Muscle of leg (tissue), 3 donors: ENCODE measurements at regions not wholly inside any gene's neighbourhood (a gene's known extent, or its start where the extent isn't known, plus 50 kb on each side); places are given as distances from the start of the nearest gene placed in this dataset.

Experiments
- DNase-seq: peaks from one replicate; pipeline ENCODE4 v3.0.0; 2013
- H3K27ac ChIP-seq: one replicate; pipeline ENCODE4 v1.5.1; 2013; ENCODE audit warnings: mild to moderate bottlenecking, low read length, control low read depth
- H3K27me3 ChIP-seq: one replicate; pipeline ENCODE4 v1.6.1; 2013; ENCODE audit warnings: low read length; ENCODE audit not compliant: control insufficient read depth, insufficient read depth
- H3K36me3 ChIP-seq: one replicate; pipeline ENCODE4 v1.6.1; 2013; ENCODE audit warnings: low read length; ENCODE audit not compliant: control insufficient read depth, insufficient read depth
- H3K4me1 ChIP-seq: one replicate; pipeline ENCODE4 v1.6.1; 2013; ENCODE audit warnings: low read length; ENCODE audit not compliant: control insufficient read depth, insufficient read depth
- H3K4me3 ChIP-seq: one replicate; pipeline ENCODE4 v1.5.1; 2013; ENCODE audit warnings: low read length, control low read depth
- H3K9me3 ChIP-seq: replicated peaks from 2 replicates; pipeline ENCODE4 v1.6.1; 2013; ENCODE audit warnings: low read depth, low read length; ENCODE audit not compliant: control insufficient read depth
- WGBS: methylation state at CpG from one replicate; pipeline ENCODE4 v1.1.5; 2013; ENCODE audit warnings: missing lambda C conversion rate; ENCODE audit not compliant: insufficient coverage; 5-methylcytosine and 5-hydroxymethylcytosine counted together

DNA sequence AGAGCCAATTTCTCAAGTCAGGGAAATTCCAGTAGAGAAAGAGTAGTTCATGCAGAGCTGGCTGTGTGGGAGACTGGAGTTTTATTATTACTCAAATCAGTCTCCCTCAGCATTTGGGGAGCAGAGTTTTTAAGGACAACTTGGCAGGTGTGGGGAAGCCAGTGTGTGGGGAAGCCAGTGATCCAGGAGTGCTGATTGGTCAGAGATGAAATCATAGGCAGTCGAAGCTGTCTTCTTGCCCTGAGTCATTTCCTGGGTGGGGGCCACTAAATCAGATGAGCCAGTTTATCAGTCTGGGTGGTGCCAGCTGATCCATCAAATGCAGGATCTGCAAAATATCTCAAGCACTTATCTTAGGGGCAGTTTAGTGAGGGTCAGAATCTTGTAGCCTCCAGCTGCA is 194.6 kb upstream of the NRG3 start:
- no peaks in the 10 kb centered on the region for H3K36me3 ChIP-seq
- 13% methylated on average over 1 of the region's 1 CpG for WGBS

DNA sequence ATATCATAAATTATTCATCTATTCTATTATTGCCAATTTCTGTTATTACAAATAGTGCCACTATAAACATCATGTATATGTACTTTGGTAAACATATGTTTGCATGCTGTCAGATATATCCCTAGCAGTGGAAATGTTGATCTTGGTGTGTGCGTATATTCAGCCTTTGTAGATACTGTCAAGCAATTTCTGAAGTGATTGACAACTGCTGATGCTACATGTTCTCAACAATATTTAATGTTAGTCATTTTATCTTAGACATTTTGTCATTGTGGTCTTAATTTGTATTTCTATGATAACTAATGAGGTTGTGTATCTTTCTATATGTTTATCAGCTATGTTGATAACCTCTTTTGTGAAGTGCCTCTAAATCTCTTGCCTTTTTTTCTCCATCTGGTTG is 186.5 kb upstream of the NRG3 start:
- Histone ChIP-seq H3K9me3 (peaks cover 6% of the 10 kb centered on the region), H3K4me3 (no peak overlapping the region), H3K27me3 (no peaks in the 10 kb centered on the region), H3K27ac (no peak overlapping the region), H3K4me1 (no peaks in the 10 kb centered on the region), H3K36me3 (no peaks in the 10 kb centered on the region)
- no CpG with 5 or more reads among the region's 1 CpG for WGBS
- DNase-seq = no peak

More for the DNA sequence above, 194.6 kb upstream of the NRG3 start:
- Histone ChIP-seq H3K9me3 (no peaks in the 10 kb centered on the region), H3K4me3 (no peak overlapping the region), H3K4me1 (no peaks in the 10 kb centered on the region), H3K27ac (no peak overlapping the region), H3K27me3 (no peaks in the 10 kb centered on the region)
- no peak for DNase-seq

DNA sequence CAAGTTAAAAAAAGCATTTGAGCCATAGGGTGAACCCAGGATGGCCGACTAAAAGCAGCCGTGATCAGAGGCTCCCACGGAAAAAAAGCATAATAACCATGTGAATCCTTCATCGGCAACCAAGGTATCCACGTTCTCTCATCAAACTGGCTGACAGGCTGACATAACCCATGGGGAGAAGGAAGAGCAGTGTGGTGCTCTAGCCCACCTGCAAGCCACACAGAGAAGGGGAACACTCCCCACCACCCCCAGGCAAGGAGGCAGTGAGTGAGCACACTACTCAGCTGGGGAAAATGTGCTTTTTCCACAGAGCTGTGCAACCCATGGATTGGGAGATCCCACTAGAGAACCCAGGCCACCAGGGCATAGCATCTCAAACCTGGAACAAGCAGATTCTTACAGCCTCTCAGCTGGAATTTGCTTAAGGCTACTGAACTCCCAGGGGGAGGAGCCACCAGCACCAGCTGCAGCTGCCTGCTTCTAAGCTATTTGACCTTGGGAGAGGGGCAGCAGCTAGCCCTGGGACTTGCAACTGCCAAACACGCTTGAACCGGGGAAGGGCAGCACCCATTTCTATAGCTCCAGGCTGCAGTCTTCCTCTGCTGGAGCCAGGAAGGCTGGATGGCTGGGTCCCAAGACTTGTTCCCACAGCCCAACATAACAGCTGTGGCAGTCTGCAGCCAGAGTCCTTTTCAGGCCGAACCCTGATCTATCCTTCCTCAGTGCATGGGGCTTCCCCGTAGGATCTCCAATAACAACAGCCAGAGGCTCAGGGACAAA is 178.2 kb upstream of the NRG3 start:
- no peak overlapping the region for H3K27ac ChIP-seq
- H3K9me3 ChIP-seq = peaks cover 20% of the 10 kb centered on the region
- H3K4me1 ChIP-seq = peaks cover 7% of the 10 kb centered on the region
- peak; percentile 39 for DNase-seq
- H3K27me3 ChIP-seq = no peaks in the 10 kb centered on the region
- no peaks in the 10 kb centered on the region for H3K36me3 ChIP-seq
- H3K4me3 ChIP-seq = no peak overlapping the region
- WGBS = 35% methylated on average over 5 of the region's 9 CpGs

DNA sequence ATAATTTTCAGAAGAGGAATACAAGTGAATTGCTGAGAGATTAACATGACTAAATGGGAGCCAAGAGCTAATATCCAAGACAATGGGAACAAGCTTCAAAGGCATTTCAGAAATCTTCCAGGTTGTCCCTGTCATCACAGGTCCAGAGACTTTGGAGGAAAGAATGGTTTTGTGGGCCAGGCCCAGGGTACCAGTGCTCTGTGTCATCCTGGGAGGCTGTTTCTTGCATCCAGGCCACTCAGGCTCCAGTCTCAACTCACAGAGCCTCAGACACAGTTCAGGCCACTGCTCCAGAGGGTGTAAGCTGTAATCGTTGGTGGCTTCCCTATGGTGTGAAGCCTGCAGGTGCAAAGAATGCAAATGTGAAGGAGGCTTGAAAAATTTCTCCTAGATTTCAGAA is 170.4 kb upstream of the NRG3 start:
- no peak for DNase-seq
- no peaks in the 10 kb centered on the region for H3K4me1 ChIP-seq
- no peak overlapping the region for H3K4me3 ChIP-seq
- WGBS = no CpG with 5 or more reads among the region's 1 CpG
- peaks cover 10% of the 10 kb centered on the region for H3K9me3 ChIP-seq
- H3K36me3 ChIP-seq = no peaks in the 10 kb centered on the region
- H3K27me3 ChIP-seq = no peaks in the 10 kb centered on the region
- no peak overlapping the region for H3K27ac ChIP-seq

DNA sequence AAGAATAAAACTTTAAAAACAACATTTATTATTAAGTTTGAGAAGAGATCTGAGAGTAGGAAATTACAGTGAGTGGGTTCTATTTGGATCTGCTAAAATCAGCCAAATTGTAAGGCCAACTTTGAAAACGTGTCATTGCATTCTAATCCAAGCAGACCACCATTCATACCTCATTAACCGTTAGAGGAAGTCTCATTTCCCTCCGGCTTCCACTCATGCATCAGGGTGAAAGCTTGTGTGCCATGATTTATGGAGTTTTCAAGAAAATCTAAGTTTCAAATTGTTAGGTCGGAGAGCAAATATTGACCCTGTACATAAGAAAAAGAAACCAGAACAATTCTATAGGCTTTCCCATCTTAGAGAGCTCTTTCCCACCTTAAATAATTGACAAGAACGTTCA is 166.6 kb upstream of the NRG3 start:
- DNase-seq = no peak
- WGBS = no CpG with 5 or more reads among the region's 5 CpGs

DNA sequence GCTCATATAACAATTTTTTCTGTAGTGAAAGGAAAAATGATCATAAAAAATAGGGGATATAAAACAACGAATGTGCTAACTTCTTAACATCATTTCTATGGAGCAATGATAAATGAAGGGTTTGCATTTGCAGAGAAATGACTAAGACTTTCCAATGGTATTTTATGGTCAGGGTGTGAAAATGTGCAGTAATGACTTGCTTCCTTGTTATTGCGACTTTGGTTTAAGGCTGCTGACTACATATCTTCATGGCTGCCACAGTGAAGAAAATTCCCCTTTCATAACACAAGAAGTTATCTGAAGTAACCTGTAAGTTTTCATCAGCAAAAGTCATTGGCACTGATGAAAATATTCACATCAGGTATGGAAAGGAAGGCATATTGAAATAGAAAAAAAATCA is 166.1 kb upstream of the NRG3 start:
- H3K27me3 ChIP-seq = no peaks in the 10 kb centered on the region
- peaks cover 2% of the 10 kb centered on the region for H3K9me3 ChIP-seq
- H3K36me3 ChIP-seq = no peaks in the 10 kb centered on the region
- no CpG with 5 or more reads among the region's 2 CpGs for WGBS
- H3K4me3 ChIP-seq = no peak overlapping the region
- H3K27ac ChIP-seq = no peak overlapping the region
- no peak for DNase-seq
- H3K4me1 ChIP-seq = no peaks in the 10 kb centered on the region

More for the DNA sequence above, 166.6 kb upstream of the NRG3 start:
- Histone ChIP-seq H3K27me3 (no peaks in the 10 kb centered on the region), H3K27ac (no peak overlapping the region), H3K36me3 (no peaks in the 10 kb centered on the region), H3K9me3 (peaks cover 2% of the 10 kb centered on the region), H3K4me3 (no peak overlapping the region), H3K4me1 (no peaks in the 10 kb centered on the region)

DNA sequence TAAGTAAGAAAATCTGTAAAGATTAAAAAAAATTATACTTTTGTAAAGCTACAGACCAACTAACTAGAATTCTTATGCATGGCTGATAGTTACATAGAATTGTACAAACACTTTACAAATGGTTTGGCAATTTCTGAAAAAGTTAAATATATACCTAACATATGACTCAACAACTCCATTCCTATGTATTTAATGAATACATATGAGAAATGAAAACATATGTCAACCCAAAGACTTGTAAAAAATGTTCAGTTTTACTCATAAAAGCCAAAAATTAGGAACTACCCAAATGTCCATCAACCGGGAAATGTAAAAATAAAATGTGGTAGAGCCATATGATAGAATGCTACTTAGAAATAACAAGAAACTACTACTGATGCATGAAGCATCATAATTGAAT is 152.6 kb upstream of the NRG3 start:
- no peak for DNase-seq
- WGBS = no CpG with 5 or more reads among the region's 1 CpG
- Histone ChIP-seq H3K27me3 (no peaks in the 10 kb centered on the region), H3K36me3 (no peaks in the 10 kb centered on the region), H3K27ac (no peak overlapping the region), H3K4me3 (no peak overlapping the region), H3K9me3 (peaks cover 2% of the 10 kb centered on the region), H3K4me1 (no peaks in the 10 kb centered on the region)

DNA sequence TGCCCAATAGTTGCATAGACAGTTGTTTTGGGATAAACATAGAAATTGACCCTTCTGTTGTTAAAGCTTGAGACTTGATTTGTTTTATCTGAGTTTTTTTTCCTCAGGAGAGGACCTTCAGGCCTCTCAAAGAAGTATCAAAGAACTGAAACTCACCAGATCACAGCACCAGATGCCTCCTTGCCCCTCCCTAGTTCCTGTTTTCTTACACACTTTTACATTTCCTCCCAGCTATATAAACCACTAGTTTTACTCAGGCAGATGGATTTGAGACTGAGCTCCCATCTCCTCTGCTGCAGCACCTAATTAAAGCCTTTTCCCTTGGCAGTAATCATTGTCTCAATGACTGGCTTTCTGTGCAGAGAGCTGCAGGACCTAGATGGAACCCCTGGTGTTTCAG is 150.6 kb upstream of the NRG3 start:
- H3K4me1 ChIP-seq = no peaks in the 10 kb centered on the region
- H3K27me3 ChIP-seq = no peaks in the 10 kb centered on the region
- no peak overlapping the region for H3K4me3 ChIP-seq
- H3K9me3 ChIP-seq = no peaks in the 10 kb centered on the region
- DNase-seq = no peak
- H3K27ac ChIP-seq = no peak overlapping the region
- H3K36me3 ChIP-seq = no peaks in the 10 kb centered on the region

DNA sequence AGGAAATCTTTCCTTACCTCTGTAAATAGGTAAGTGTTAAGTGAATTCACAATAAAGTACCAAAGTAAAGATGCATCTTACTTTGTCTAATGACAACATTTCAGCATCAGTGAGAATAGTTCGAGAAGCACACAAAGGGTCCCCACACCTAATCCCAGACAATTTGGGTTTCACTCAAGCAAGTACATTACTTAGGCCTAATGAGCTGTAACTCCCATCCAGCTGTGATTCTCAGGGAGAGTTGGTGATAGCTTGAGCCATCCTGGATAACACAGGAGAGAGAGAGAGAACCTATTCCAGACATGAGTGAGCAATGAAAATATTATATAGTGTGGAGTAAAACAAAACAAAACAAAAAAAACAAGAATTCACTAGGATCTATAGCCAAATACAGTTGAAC is 149.1 kb upstream of the NRG3 start:
- H3K4me1 ChIP-seq = no peaks in the 10 kb centered on the region
- no peaks in the 10 kb centered on the region for H3K27me3 ChIP-seq
- no peak overlapping the region for H3K27ac ChIP-seq
- H3K4me3 ChIP-seq = no peak overlapping the region
- H3K9me3 ChIP-seq = no peaks in the 10 kb centered on the region
- DNase-seq = no peak
- H3K36me3 ChIP-seq = no peaks in the 10 kb centered on the region
- no CpG with 5 or more reads among the region's 1 CpG for WGBS

DNA sequence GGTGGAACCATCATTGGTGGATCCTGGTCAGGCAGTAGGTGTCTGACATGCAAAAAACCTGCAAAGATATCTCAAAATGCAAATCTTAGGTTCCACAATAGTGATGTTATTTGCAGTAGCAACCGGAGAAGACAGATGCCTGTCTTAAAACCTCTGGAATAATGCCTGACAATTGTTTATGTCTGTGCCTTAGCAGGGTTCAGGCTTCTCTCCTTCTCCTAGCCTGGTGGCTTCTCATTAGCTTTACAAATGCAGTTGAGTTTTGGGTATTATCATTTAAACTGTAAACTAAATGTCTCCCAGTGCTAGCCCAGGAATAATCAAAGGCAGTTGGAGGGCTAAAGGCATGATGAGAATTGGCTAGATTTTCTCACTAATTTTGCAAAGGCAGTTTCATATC is 146.3 kb upstream of the NRG3 start:
- no CpG with 5 or more reads among the region's 1 CpG for WGBS
- no peak overlapping the region for H3K27ac ChIP-seq
- DNase-seq = no peak

DNA sequence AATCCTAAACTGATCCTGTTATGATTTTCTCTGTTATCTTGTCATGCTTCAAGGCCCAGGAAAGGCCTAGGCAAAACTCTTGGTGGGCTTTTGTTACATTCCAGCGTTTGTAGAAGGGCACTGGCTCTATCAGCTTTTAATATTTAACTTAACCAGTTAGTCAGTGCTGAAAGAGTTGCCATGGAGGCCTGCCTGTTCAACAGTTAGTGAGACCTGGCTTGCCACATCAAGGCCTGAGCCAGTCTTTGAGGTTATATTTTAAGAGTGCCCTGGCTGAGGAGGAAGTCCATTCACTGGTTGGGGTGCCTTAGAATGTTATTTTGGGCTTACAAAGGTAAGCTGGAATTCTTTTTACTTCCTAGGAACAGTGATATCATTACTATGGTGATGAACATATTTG is 144.1 kb upstream of the NRG3 start:
- Histone ChIP-seq H3K27ac (no peak overlapping the region), H3K27me3 (no peaks in the 10 kb centered on the region), H3K4me3 (no peak overlapping the region), H3K36me3 (no peaks in the 10 kb centered on the region), H3K4me1 (no peaks in the 10 kb centered on the region), H3K9me3 (peaks cover 10% of the 10 kb centered on the region)
- WGBS = no CpG with 5 or more reads among the region's 1 CpG
- DNase-seq = no peak

More for the DNA sequence above, 146.3 kb upstream of the NRG3 start:
- Histone ChIP-seq H3K4me3 (no peak overlapping the region), H3K9me3 (peaks cover 4% of the 10 kb centered on the region), H3K27me3 (no peaks in the 10 kb centered on the region), H3K4me1 (no peaks in the 10 kb centered on the region), H3K36me3 (no peaks in the 10 kb centered on the region)
